GM11168 (cell line): ENCODE measurements at regions not wholly inside any gene's neighbourhood (a gene's known extent, or its start where the extent isn't known, plus 50 kb on each side); places are given as distances from the start of the nearest gene placed in this dataset.
"Not testable (repeated sequence)": the region's sequence is repeated elsewhere in the genome, so short reads cannot be mapped to it uniquely, and the experiment has no call there.

Experiments
- in situ Hi-C: fragments of 300-500 bp; cut with MboI; formaldehyde crosslinking; loops from one replicate; pipeline ENCODE4 v1.12.0; 2022; ENCODE audit warnings: low sequenced_read_pairs; ENCODE audit not compliant: unreplicated experiment

GRCh38 chr7:25574828-25575227, 346.5 kb upstream of the NPVF start:
- in situ Hi-C loops = no loop called here

GRCh38 chr7:25575634-25576033, 347.3 kb upstream of the NPVF start:
- in situ Hi-C loops = no loop called here

GRCh38 chr7:25578991-25579777, 350.9 kb upstream of the NPVF start:
- in situ Hi-C loops = no loop called here

GRCh38 chr7:25579778-25580075, 351.4 kb upstream of the NPVF start:
- in situ Hi-C loops = no loop called here

- in situ Hi-C loops = no loop called here
These were observed 351.9 kb upstream of the NPVF start for GRCh38 chr7:25580141-25580540.

GRCh38 chr7:25583621-25584020, 355.3 kb upstream of the NPVF start:
- in situ Hi-C loops = no loop called here

- in situ Hi-C loops = no loop called here
These were observed 356.0 kb upstream of the NPVF start for GRCh38 chr7:25584112-25584938.

GRCh38 chr7:25586513-25586912, 358.2 kb upstream of the NPVF start:
- in situ Hi-C loops = no loop called here

- in situ Hi-C loops = no loop called here
These were observed 365.8 kb upstream of the NPVF start for GRCh38 chr7:25594122-25594521.

- in situ Hi-C loops = no loop called here
These were observed 366.4 kb upstream of the NPVF start for GRCh38 chr7:25594728-25595127.

- in situ Hi-C loops = no loop called here
These were observed 367.7 kb upstream of the NPVF start for GRCh38 chr7:25595996-25596395.

GRCh38 chr7:25596443-25596842, 368.2 kb upstream of the NPVF start:
- in situ Hi-C loops = no loop called here

- in situ Hi-C loops = no loop called here
These were observed 369.7 kb upstream of the NPVF start for GRCh38 chr7:25597946-25598345.

- in situ Hi-C loops = no loop called here
These were observed 370.5 kb upstream of the NPVF start for GRCh38 chr7:25598765-25599164.

- in situ Hi-C loops = no loop called here
These were observed 372.1 kb upstream of the NPVF start for GRCh38 chr7:25600262-25600920.

GRCh38 chr7:25602730-25603426, 374.6 kb upstream of the NPVF start:
- in situ Hi-C loops = not testable (repeated sequence)

GRCh38 chr7:25603427-25603740, 375.1 kb upstream of the NPVF start:
- in situ Hi-C loops = not testable (repeated sequence)

GRCh38 chr7:25611196-25611595, 382.9 kb upstream of the NPVF start:
- in situ Hi-C loops = no loop called here

GRCh38 chr7:25613912-25614311, 385.6 kb upstream of the NPVF start:
- in situ Hi-C loops = no loop called here

- in situ Hi-C loops = no loop called here
These were observed 386.1 kb upstream of the NPVF start for GRCh38 chr7:25614415-25614814.

- in situ Hi-C loops = no loop called here
These were observed 386.7 kb upstream of the NPVF start for GRCh38 chr7:25615003-25615402.
